ENCODE measurements at regions not wholly inside any gene's neighbourhood (a gene's known extent, or its start where the extent isn't known, plus 50 kb on each side); places are given as distances from the start of the nearest gene placed in this dataset.
"Not testable (repeated sequence)": the region's sequence is repeated elsewhere in the genome, so short reads cannot be mapped to it uniquely, and the experiment has no call there.

DNA sequence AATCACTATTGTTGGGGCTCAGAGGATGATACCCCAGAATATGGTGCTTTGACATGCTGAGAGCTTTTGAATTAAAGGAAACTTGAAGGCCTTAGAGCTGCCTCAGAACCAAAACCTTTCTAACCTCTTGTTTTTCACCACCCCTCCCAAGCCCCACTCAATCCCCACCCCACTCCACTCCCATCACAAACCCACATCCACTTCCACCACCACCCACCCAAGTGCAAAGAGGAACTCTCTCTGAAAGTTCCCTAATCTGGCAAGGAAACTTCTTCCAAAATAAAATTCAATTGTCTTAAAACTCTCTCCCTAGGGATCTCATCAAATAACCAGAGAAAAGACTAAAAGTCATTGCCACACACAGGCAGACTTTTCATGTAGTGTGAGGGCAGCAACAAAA is 301.2 kb upstream of the ARHGEF26 start:
- POLR2A ChIA-PET: no interaction called here
- no peaks in the 10 kb centered on the region for H3K27me3 Mint-ChIP-seq (ENCODE audit: low read depth)
- H3K4me1 Mint-ChIP-seq: no peaks in the 10 kb centered on the region
- no peak overlapping the region for H3K27ac Mint-ChIP-seq
- no peak for ATAC-seq
- H3K36me3 Mint-ChIP-seq: peaks cover 20% of the 10 kb centered on the region
- TF ChIP-seq TP53 (CRISPR knock-in tag; IDR thresholded peaks at IDR 0.05) (no peak), ELF4 (CRISPR knock-in tag; IDR thresholded peaks at IDR 0.05; ENCODE audit: low read depth) (no peak), KAT7 (CRISPR knock-in tag; IDR thresholded peaks at IDR 0.05; ENCODE audit: borderline replicate concordance) (no peak), ZMAT4 (CRISPR knock-in tag; IDR thresholded peaks at IDR 0.05) (no peak), TEAD4 (CRISPR knock-in tag; IDR thresholded peaks at IDR 0.05) (no peak), MYBL2 (CRISPR knock-in tag; IDR thresholded peaks at IDR 0.05) (no peak), JAZF1 (CRISPR knock-in tag; IDR thresholded peaks at IDR 0.05) (no peak), FOXJ3 (CRISPR knock-in tag; IDR thresholded peaks at IDR 0.05; ENCODE audit: borderline replicate concordance) (no peak), ESRRA (CRISPR knock-in tag; IDR thresholded peaks at IDR 0.05; ENCODE audit: borderline replicate concordance) (no peak), SP1 (CRISPR knock-in tag; conservative IDR thresholded peaks at IDR 0.05) (no peak), RORB (CRISPR knock-in tag; IDR thresholded peaks at IDR 0.05) (no peak), TEAD1 (CRISPR knock-in tag; IDR thresholded peaks at IDR 0.05) (no peak)
- TF ChIP-seq, protein P1, sequence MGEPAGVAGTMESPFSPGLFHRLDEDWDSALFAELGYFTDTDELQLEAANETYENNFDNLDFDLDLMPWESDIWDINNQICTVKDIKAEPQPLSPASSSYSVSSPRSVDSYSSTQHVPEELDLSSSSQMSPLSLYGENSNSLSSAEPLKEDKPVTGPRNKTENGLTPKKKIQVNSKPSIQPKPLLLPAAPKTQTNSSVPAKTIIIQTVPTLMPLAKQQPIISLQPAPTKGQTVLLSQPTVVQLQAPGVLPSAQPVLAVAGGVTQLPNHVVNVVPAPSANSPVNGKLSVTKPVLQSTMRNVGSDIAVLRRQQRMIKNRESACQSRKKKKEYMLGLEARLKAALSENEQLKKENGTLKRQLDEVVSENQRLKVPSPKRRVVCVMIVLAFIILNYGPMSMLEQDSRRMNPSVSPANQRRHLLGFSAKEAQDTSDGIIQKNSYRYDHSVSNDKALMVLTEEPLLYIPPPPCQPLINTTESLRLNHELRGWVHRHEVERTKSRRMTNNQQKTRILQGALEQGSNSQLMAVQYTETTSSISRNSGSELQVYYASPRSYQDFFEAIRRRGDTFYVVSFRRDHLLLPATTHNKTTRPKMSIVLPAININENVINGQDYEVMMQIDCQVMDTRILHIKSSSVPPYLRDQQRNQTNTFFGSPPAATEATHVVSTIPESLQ (CRISPR knock-in tag; IDR thresholded peaks at IDR 0.05): no peak
- H3K9me3 Mint-ChIP-seq: peaks cover 24% of the 10 kb centered on the region
- no peak for DNase-seq (ENCODE audit: low spot score)
- no peak overlapping the region for H3K4me3 Mint-ChIP-seq
- CTCF ChIA-PET: no interaction called here

GRCh38 chr3:153828346-153828745 is 292.8 kb upstream of the ARHGEF26 start:
- Mint-ChIP-seq H3K36me3 (peaks cover 36% of the 10 kb centered on the region), H3K9me3 (peaks cover 59% of the 10 kb centered on the region)
- H3K4me3 Mint-ChIP-seq; H3K4me1 Mint-ChIP-seq; ATAC-seq; H3K27me3 Mint-ChIP-seq (ENCODE audit: low read depth); H3K27ac Mint-ChIP-seq; POLR2A ChIA-PET; CTCF ChIA-PET; DNase-seq (ENCODE audit: low spot score): not testable (repeated sequence)

DNA sequence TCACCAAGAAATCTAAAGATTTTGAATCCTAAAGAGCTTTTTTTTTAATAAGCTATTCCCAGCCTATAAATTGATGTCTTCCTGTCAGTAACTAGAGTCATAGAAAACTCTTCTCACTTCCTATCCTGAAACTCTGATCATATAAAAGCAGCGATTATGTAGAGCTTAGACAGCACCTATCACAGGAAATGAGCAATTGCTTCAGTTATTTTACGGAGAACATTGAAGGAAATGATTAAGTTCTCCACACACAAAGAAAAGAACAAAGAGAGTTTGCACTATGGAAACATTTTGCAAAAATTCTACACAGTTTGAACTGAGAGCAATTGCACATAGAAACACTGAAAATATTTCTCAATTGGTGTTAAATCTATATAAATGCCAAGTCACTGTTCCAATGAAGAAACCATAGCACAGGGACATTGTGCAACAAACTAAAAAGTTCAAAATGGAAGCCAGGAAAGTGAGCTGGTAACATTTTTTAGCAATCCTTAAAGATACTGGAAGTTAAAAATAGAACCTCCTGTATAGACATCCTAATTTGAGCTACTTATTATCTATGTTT is 291.5 kb upstream of the ARHGEF26 start:
- TF ChIP-seq MYBL2 (CRISPR knock-in tag; IDR thresholded peaks at IDR 0.05) (no peak), TEAD4 (CRISPR knock-in tag; IDR thresholded peaks at IDR 0.05) (no peak), ZNF532 (CRISPR knock-in tag; IDR thresholded peaks at IDR 0.05; ENCODE audit: borderline replicate concordance) (no peak)
- Mint-ChIP-seq H3K4me1 (no peaks in the 10 kb centered on the region), H3K9me3 (peaks cover 48% of the 10 kb centered on the region), H3K4me3 (no peak overlapping the region), H3K27ac (no peak overlapping the region), H3K27me3 (ENCODE audit: low read depth) (no peaks in the 10 kb centered on the region), H3K36me3 (peaks cover 25% of the 10 kb centered on the region)
- ChIA-PET POLR2A (no interaction called here), CTCF (no interaction called here)
- DNase-seq (ENCODE audit: low spot score) (no peak), ATAC-seq (no peak)

- no peak overlapping the region for H3K27ac Mint-ChIP-seq
- no peak for ATAC-seq
- H3K4me3 Mint-ChIP-seq: no peak overlapping the region
- peaks cover 39% of the 10 kb centered on the region for H3K9me3 Mint-ChIP-seq
- H3K27me3 Mint-ChIP-seq (ENCODE audit: low read depth): no peaks in the 10 kb centered on the region
- POLR2A ChIA-PET: no interaction called here
- peaks cover 23% of the 10 kb centered on the region for H3K36me3 Mint-ChIP-seq
- no peak for DNase-seq (ENCODE audit: low spot score)
- no peaks in the 10 kb centered on the region for H3K4me1 Mint-ChIP-seq
- CTCF ChIA-PET: no interaction called here
- no peak for TF ChIP-seq ZNF532 (CRISPR knock-in tag; IDR thresholded peaks at IDR 0.05; ENCODE audit: borderline replicate concordance)
Observed at GRCh38 chr3:153830552-153830951, 290.6 kb upstream of the ARHGEF26 start.

All from WTC11 (cell line).